Neural cell (in vitro differentiated cells): ENCODE measurements at regions not wholly inside any gene's neighbourhood (a gene's known extent, or its start where the extent isn't known, plus 50 kb on each side); places are given as distances from the start of the nearest gene placed in this dataset.

Experiments used
- CTCF ChIP-seq: fragments of 450-650 bp; IDR thresholded peaks from 2 replicates; pipeline ENCODE4 v1.5.1; 2014; ENCODE audit warnings: antibody characterized with exemption, mild to moderate bottlenecking, moderate library complexity; ENCODE audit not compliant: poor library complexity, severe bottlenecking
- EP300 ChIP-seq: fragments of 450-650 bp; conservative IDR thresholded peaks from 2 replicates; pipeline ENCODE4 v1.6.1; 2014; ENCODE audit warnings: antibody characterized with exemption, mild to moderate bottlenecking, moderate library complexity; ENCODE audit not compliant: poor library complexity, severe bottlenecking
- EZH2 ChIP-seq: fragments of 200-600, 300-800 bp; shearing (Covaris generic), sonication (generic); IDR thresholded peaks from 2 replicates; pipeline ENCODE4 v1.6.1; 2014; ENCODE audit warnings: antibody characterized with exemption, low read length, borderline replicate concordance, mild to moderate bottlenecking; ENCODE audit not compliant: insufficient read depth, poor library complexity, severe bottlenecking
- POLR2AphosphoS5 ChIP-seq: IDR thresholded peaks from 2 replicates; pipeline ENCODE4 v1.6.1; 2012
- RAD21 ChIP-seq: fragments of 450-650 bp; conservative IDR thresholded peaks from 2 replicates; pipeline ENCODE4 v1.6.1; 2014; ENCODE audit warnings: antibody characterized with exemption, mild to moderate bottlenecking, moderate library complexity

DNA sequence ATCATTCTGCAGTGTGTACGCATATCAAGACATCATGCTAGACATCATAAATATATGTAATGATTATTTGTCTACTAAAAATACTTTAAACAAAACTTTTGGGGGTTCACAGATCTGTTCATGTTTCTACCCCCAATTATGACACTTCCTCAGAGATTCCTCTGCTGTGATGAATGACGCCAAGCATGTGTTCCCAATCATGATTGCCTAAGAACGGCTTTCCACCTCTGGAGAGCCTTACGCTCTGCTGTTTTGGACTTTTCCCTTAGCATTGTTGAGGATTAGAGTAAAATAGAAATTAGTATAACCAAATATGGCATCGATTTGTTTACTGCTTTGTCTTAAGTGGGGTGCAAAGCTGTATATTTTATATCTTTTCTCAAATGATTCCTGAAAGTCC, 236.3 kb upstream of the IGFBP3 start:
- TF ChIP-seq CTCF: no peak
- TF ChIP-seq POLR2AphosphoS5: no peak
- no peak for TF ChIP-seq EP300
- TF ChIP-seq EZH2: no peak
- no peak for TF ChIP-seq RAD21
